OCI-LY7 (cell line): ENCODE measurements at regions not wholly inside any gene's neighbourhood (a gene's known extent, or its start where the extent isn't known, plus 50 kb on each side); places are given as distances from the start of the nearest gene placed in this dataset.

ENCODE experiments used
- BruUV-seq: library from RNA; stranded (reverse); fragments of 400-500 nt; replicated peaks from 2 replicates; lab custom pipeline; 2021; lab: Mats Ljungman, UMichigan
- CTCF ChIA-PET: fragments of 300-600 bp; sonication (Branson Sonifier 250); formaldehyde crosslinking; loops from one replicate; lab custom pipeline; 2022; ENCODE audit warnings: antibody characterized with exemption; ENCODE audit not compliant: unreplicated experiment; lab: Charles Lee
- POLR2A ChIA-PET: fragments of 300-600 bp; sonication (Branson Sonifier 250); formaldehyde crosslinking; loops from one replicate; lab custom pipeline; 2022; ENCODE audit warnings: antibody characterized with exemption; lab: Charles Lee
- DNase-seq: peaks from one replicate; pipeline ENCODE4 v3.0.0-alpha.2; 2015; ENCODE audit warnings: low spot score
- H2AFZ ChIP-seq: fragments of 200-600 bp; sonication (generic), shearing (Covaris generic); 2 replicates; pipeline ENCODE4 v1.6.1; 2014; ENCODE audit warnings: mild to moderate bottlenecking, antibody characterized with exemption, low read length, moderate library complexity
- H3K27ac ChIP-seq: fragments of 200-600 bp; sonication (generic); 2 replicates; pipeline ENCODE4 v1.5.1; 2014; ENCODE audit warnings: mixed run types, low read depth, mild to moderate bottlenecking, moderate library complexity, low read length, inconsistent platforms; ENCODE audit not compliant: poor library complexity, severe bottlenecking
- H3K36me3 ChIP-seq: fragments of 200-600 bp; sonication (generic); 2 replicates; pipeline ENCODE4 v1.6.1; 2014; ENCODE audit warnings: mild to moderate bottlenecking, antibody characterized with exemption, low read length, moderate library complexity, mixed read lengths; ENCODE audit not compliant: insufficient read depth
- H3K4me1 ChIP-seq: fragments of 200-600 bp; sonication (generic); 2 replicates; pipeline ENCODE4 v1.5.1; 2014; ENCODE audit warnings: mild to moderate bottlenecking, low read length; ENCODE audit not compliant: insufficient read depth, poor library complexity, severe bottlenecking
- H3K4me2 ChIP-seq: fragments of 200-600 bp; sonication (generic); 2 replicates; pipeline ENCODE4 v1.6.1; 2014; ENCODE audit warnings: mild to moderate bottlenecking, low read length
- H3K4me3 ChIP-seq: fragments of 200-600 bp; sonication (generic); 2 replicates; pipeline ENCODE4 v1.5.1; 2014; ENCODE audit warnings: mild to moderate bottlenecking, low read depth, low read length; ENCODE audit not compliant: poor library complexity, severe bottlenecking
- H3K79me2 ChIP-seq: fragments of 200-600 bp; sonication (generic); 2 replicates; pipeline ENCODE4 v1.6.1; 2016; ENCODE audit warnings: low read depth, mild to moderate bottlenecking, low read length, moderate library complexity, mixed read lengths; ENCODE audit not compliant: insufficient read depth
- H3K9me2 ChIP-seq: fragments of 200-600 bp; sonication (generic); 2 replicates; pipeline ENCODE4 v1.6.1; 2016; ENCODE audit warnings: mild to moderate bottlenecking, low read length, mixed read lengths; ENCODE audit not compliant: insufficient read depth
- H3K9me3 ChIP-seq: fragments of 200-600 bp; sonication (generic); 2 replicates; pipeline ENCODE4 v1.6.1; 2014; ENCODE audit warnings: mild to moderate bottlenecking, mixed run types, low read length, mixed read lengths
- H4K20me1 ChIP-seq: fragments of 200-600 bp; sonication (generic); 2 replicates; pipeline ENCODE4 v1.6.1; 2014; ENCODE audit warnings: mild to moderate bottlenecking, antibody characterized with exemption, low read length, moderate library complexity, mixed read lengths; ENCODE audit not compliant: insufficient read depth
- CTCF ChIP-seq: fragments of 200-600 bp; sonication (generic); conservative IDR thresholded peaks from 2 replicates; pipeline ENCODE4 v1.5.1; 2014; ENCODE audit warnings: mild to moderate bottlenecking, antibody characterized with exemption, low read length, moderate library complexity, mixed read lengths
- EZH2phosphoT487 ChIP-seq: fragments of 200-600 bp; sonication (generic); IDR thresholded peaks from 2 replicates; pipeline ENCODE4 v1.6.1; 2018; ENCODE audit warnings: low read depth, borderline replicate concordance, mild to moderate bottlenecking, mixed run types, antibody characterized with exemption, low read length, moderate library complexity, mixed read lengths
- intact Hi-C: fragments of 100-400 bp; cut with micrococcal nuclease; formaldehyde crosslinking; loops from one replicate; pipeline ENCODE4 v1.10.0; 2022; ENCODE audit not compliant: unreplicated experiment

- DNase-seq = no peak
- H3K36me3 ChIP-seq = peaks cover 93% of the 10 kb centered on the region
- no peak overlapping the region for H2AFZ ChIP-seq
- H3K79me2 ChIP-seq = peaks cover 11% of the 10 kb centered on the region; the same call in 1 of the 2 replicates
- ChIA-PET POLR2A (interaction anchor here (0.7 to 1.2 kb wide), 2 partner anchors 22 to 26 kb away, joined by 3 read pairs; no protein-coding TSS in a partner anchor), CTCF (no interaction called here)
- H3K9me3 ChIP-seq = no peaks in the 10 kb centered on the region; the same call in 1 of the 2 replicates
- no peak overlapping the region for H3K4me2 ChIP-seq
- H4K20me1 ChIP-seq = no peaks in the 10 kb centered on the region; the same call in 1 of the 2 replicates
- BruUV-seq = no TSS peak
- TF ChIP-seq CTCF = no peak
- TF ChIP-seq EZH2phosphoT487 = no peak
- H3K4me3 ChIP-seq = no peak overlapping the region
- H3K27ac ChIP-seq = no peak overlapping the region
- no peaks in the 10 kb centered on the region for H3K9me2 ChIP-seq
- intact Hi-C loops = no loop called here
- peaks cover 8% of the 10 kb centered on the region for H3K4me1 ChIP-seq
Observed at GRCh38 chr15:52626671-52627369, 52.4 kb downstream of the ATOSA start.

DNA sequence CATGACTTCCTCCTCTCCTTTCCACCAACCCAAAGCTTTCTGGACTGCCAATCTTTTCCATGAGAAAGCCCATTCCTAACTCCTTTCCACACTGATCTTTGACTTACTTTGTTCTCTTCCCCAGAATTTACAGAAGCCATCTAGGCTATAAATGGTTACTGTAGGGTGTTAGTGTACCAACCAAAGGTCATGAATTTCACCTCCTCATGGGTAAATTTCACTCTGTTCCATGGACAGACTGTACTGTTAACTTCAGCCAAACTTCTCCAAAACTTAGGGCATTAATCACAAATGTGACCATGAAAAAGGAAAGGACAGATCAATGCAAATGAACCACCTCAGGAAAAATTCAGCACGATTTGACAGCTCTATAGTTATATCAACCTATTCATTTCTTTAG lies 54.9 kb downstream of the ATOSA start:
- TF ChIP-seq CTCF (no peak), EZH2phosphoT487 (no peak)
- Histone ChIP-seq H3K79me2 (peaks cover 5% of the 10 kb centered on the region; the same call in 1 of the 2 replicates), H3K9me2 (no peaks in the 10 kb centered on the region), H4K20me1 (no peaks in the 10 kb centered on the region), H3K27ac (no peak overlapping the region), H3K4me1 (no peaks in the 10 kb centered on the region), H3K4me3 (no peak overlapping the region), H3K36me3 (peaks cover 94% of the 10 kb centered on the region), H2AFZ (no peak overlapping the region), H3K4me2 (no peak overlapping the region), H3K9me3 (no peaks in the 10 kb centered on the region; the same call in 1 of the 2 replicates)
- ChIA-PET CTCF (no interaction called here), POLR2A (interaction anchor here (0.6 to 1.6 kb wide), 3 partner anchors 27 to 52 kb away, joined by 3 to 5 read pairs (median 3); no protein-coding TSS in a partner anchor)
- BruUV-seq = no TSS peak
- intact Hi-C loops = no loop called here
- no peak for DNase-seq

DNA sequence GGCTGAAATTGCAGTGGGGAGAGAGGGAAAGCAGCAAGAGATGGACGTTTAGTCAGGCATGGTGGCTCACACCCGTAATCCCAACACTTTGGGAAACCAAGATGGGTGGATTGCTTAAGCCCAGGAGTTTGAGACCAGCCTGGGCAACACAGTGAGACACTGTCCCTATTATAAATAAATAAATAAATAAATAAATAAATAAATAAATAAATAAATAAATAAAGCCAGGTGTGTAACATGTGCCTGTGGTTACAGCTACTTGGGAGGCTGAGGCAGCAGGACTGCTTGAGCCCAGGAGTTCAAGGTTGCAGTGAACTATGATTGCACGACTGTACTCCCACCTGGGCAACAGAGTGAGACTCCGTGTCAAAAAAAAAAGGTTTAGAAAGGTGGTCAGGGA lies 54.0 kb upstream of the ARPP19 start:
- intact Hi-C loops = no loop called here
- H3K79me2 ChIP-seq = peaks cover 5% of the 10 kb centered on the region; the same call in 1 of the 2 replicates
- H3K27ac ChIP-seq = no peak overlapping the region
- CTCF ChIA-PET = no interaction called here
- H3K36me3 ChIP-seq = peaks cover 91% of the 10 kb centered on the region
- no TSS peak for BruUV-seq
- DNase-seq = no peak
- POLR2A ChIA-PET = interaction anchor here (0.6 to 1.5 kb wide), 3 partner anchors 10 to 390 kb away, joined by 3 read pairs; no protein-coding TSS in a partner anchor
- no peaks in the 10 kb centered on the region for H4K20me1 ChIP-seq
- TF ChIP-seq CTCF = no peak
- no peak for TF ChIP-seq EZH2phosphoT487
- H2AFZ ChIP-seq = no peak overlapping the region
- no peaks in the 10 kb centered on the region for H3K4me1 ChIP-seq
- H3K9me2 ChIP-seq = no peaks in the 10 kb centered on the region
- H3K4me3 ChIP-seq = no peak overlapping the region
- no peak overlapping the region for H3K4me2 ChIP-seq
- no peaks in the 10 kb centered on the region; the same call in 1 of the 2 replicates for H3K9me3 ChIP-seq
